H9 (cell line): ENCODE measurements at regions not wholly inside any gene's neighbourhood (a gene's known extent, or its start where the extent isn't known, plus 50 kb on each side); places are given as distances from the start of the nearest gene placed in this dataset.

ENCODE experiments used
- DNase-seq: peaks from one replicate; pipeline ENCODE4 v3.0.0-alpha.2; 2017
- H2AFZ ChIP-seq: one replicate; pipeline ENCODE4 v1.6.1; 2013; ENCODE audit warnings: mild to moderate bottlenecking, low read length, control low read depth, moderate library complexity
- H2AK5ac ChIP-seq: 2 replicates; pipeline ENCODE4 v1.6.1; 2013; ENCODE audit warnings: low read length, control low read depth, mixed read lengths; ENCODE audit not compliant: insufficient read length
- H2BK120ac ChIP-seq: one replicate; pipeline ENCODE4 v1.6.1; 2013; ENCODE audit warnings: low read depth, mild to moderate bottlenecking, low read length, control low read depth, inconsistent platforms; ENCODE audit not compliant: poor library complexity, severe bottlenecking
- H2BK12ac ChIP-seq: 2 replicates; pipeline ENCODE4 v1.6.1; 2013; ENCODE audit warnings: low read length, control low read depth, mixed read lengths, low read depth; ENCODE audit not compliant: insufficient read length
- H2BK15ac ChIP-seq: 2 replicates; pipeline ENCODE4 v1.6.1; 2013; ENCODE audit warnings: low read depth, low read length, control low read depth
- H2BK20ac ChIP-seq: one replicate; pipeline ENCODE4 v1.6.1; 2013; ENCODE audit warnings: low read depth, mild to moderate bottlenecking, low read length, control low read depth, inconsistent platforms; ENCODE audit not compliant: poor library complexity, severe bottlenecking
- H2BK5ac ChIP-seq: 2 replicates; pipeline ENCODE4 v1.6.1; 2013; ENCODE audit warnings: low read length, control low read depth, mixed read lengths; ENCODE audit not compliant: insufficient read length
- H3K14ac ChIP-seq: 2 replicates; pipeline ENCODE4 v1.6.1; 2013; ENCODE audit warnings: low read length, control low read depth; ENCODE audit not compliant: insufficient read depth
- H3K18ac ChIP-seq: 2 replicates; pipeline ENCODE4 v1.6.1; 2013; ENCODE audit warnings: low read depth, mild to moderate bottlenecking, mixed read lengths, low read length, control low read depth; ENCODE audit not compliant: insufficient read length
- H3K23ac ChIP-seq: 2 replicates; pipeline ENCODE4 v1.6.1; 2013; ENCODE audit warnings: low read length, control low read depth, mixed read lengths, low read depth; ENCODE audit not compliant: insufficient read length
- H3K23me2 ChIP-seq: 2 replicates; pipeline ENCODE4 v1.6.1; 2013; ENCODE audit warnings: low read depth, mild to moderate bottlenecking, mixed read lengths, low read length, control low read depth; ENCODE audit not compliant: insufficient read length, poor library complexity, severe bottlenecking
- H3K27ac ChIP-seq: 2 replicates; pipeline ENCODE4 v1.5.1; 2013; ENCODE audit warnings: low read length, control low read depth, mixed read lengths, low read depth; ENCODE audit not compliant: insufficient read length
- H3K27me3 ChIP-seq: 2 replicates; pipeline ENCODE4 v1.6.1; 2013; ENCODE audit warnings: low read length, control low read depth, inconsistent platforms; ENCODE audit not compliant: insufficient read depth
- H3K4ac ChIP-seq: 2 replicates; pipeline ENCODE4 v1.6.1; 2013; ENCODE audit warnings: low read depth, mild to moderate bottlenecking, control low read depth, inconsistent platforms, low read length, moderate library complexity
- H3K4me1 ChIP-seq: 2 replicates; pipeline ENCODE4 v1.6.1; 2013; ENCODE audit warnings: low read length, control low read depth, inconsistent platforms; ENCODE audit not compliant: insufficient read depth
- H3K4me2 ChIP-seq: 2 replicates; pipeline ENCODE4 v1.6.1; 2013; ENCODE audit warnings: low read length, control low read depth, mixed read lengths; ENCODE audit not compliant: insufficient read length, insufficient read depth
- H3K56ac ChIP-seq: 2 replicates; pipeline ENCODE4 v1.6.1; 2013; ENCODE audit warnings: low read depth, mild to moderate bottlenecking, mixed read lengths, low read length, control low read depth; ENCODE audit not compliant: insufficient read length
- H3K79me1 ChIP-seq: 2 replicates; pipeline ENCODE4 v1.6.1; 2013; ENCODE audit warnings: low read depth, mild to moderate bottlenecking, moderate library complexity, low read length, control low read depth, inconsistent platforms; ENCODE audit not compliant: insufficient read depth, poor library complexity, severe bottlenecking
- H3K79me2 ChIP-seq: 2 replicates; pipeline ENCODE4 v1.6.1; 2013; ENCODE audit warnings: low read length, control low read depth, inconsistent platforms; ENCODE audit not compliant: insufficient read depth
- H3K9ac ChIP-seq: 2 replicates; pipeline ENCODE4 v1.6.1; 2013; ENCODE audit warnings: low read length, control low read depth, mixed read lengths; ENCODE audit not compliant: insufficient read length; ENCODE audit errors: extremely low read depth
- H3K9me3 ChIP-seq: one replicate; pipeline ENCODE4 v1.6.1; 2013; ENCODE audit warnings: low read depth, low read length, inconsistent platforms; ENCODE audit not compliant: control insufficient read depth
- H3T11ph ChIP-seq: one replicate; pipeline ENCODE4 v1.6.1; 2013; ENCODE audit warnings: mild to moderate bottlenecking, low read length, control low read depth, inconsistent platforms
- H4K20me1 ChIP-seq: one replicate; pipeline ENCODE4 v1.6.1; 2013; ENCODE audit not compliant: control insufficient read depth, insufficient read length, insufficient read depth
- H4K5ac ChIP-seq: 2 replicates; pipeline ENCODE4 v1.6.1; 2013; ENCODE audit warnings: low read depth, mild to moderate bottlenecking, mixed read lengths, low read length, control low read depth; ENCODE audit not compliant: insufficient read length
- H4K8ac ChIP-seq: replicated peaks from 2 replicates; pipeline ENCODE4 v1.6.1; 2013; ENCODE audit warnings: low read length, control low read depth, mixed read lengths, low read depth; ENCODE audit not compliant: insufficient read length
- H4K91ac ChIP-seq: 2 replicates; pipeline ENCODE4 v1.6.1; 2013; ENCODE audit warnings: low read depth, mild to moderate bottlenecking, moderate library complexity, mixed read lengths, low read length, control low read depth; ENCODE audit not compliant: insufficient read length
- H3K27ac Mint-ChIP-seq, 3 experiments: 2 replicates in 2 of 3; 3 replicates in 1 of 3; pipeline ENCODE4 v1.8.0; 2020 to 2021; ENCODE audit warnings: mixed read lengths in 3 of 3, mild to moderate bottlenecking in 1 of 3, moderate library complexity in 1 of 3
- H3K27me3 Mint-ChIP-seq: 2 replicates; pipeline ENCODE4 v1.8.0; 2021; ENCODE audit warnings: low read depth, mild to moderate bottlenecking, moderate library complexity, mixed read lengths
- H3K36me3 Mint-ChIP-seq, 3 experiments: 2 replicates in 2 of 3; 3 replicates in 1 of 3; pipeline ENCODE4 v1.8.0; 2020 to 2021; ENCODE audit warnings: low read depth in 3 of 3, mixed read lengths in 3 of 3; ENCODE audit not compliant: insufficient read depth in 1 of 3
- H3K4me1 Mint-ChIP-seq, 2 experiments: 2 replicates each; pipeline ENCODE4 v1.8.0; 2020; ENCODE audit warnings: mixed read lengths in 2 of 2
- H3K4me3 Mint-ChIP-seq, 2 experiments: 2 replicates in 1 of 2; 3 replicates in 1 of 2; pipeline ENCODE4 v1.8.0; 2020 to 2021; ENCODE audit warnings: mild to moderate bottlenecking in 2 of 2, mixed read lengths in 2 of 2, moderate library complexity in 1 of 2
- H3K9me3 Mint-ChIP-seq, 2 experiments: 2 replicates in 1 of 2; 3 replicates in 1 of 2; pipeline ENCODE4 v1.8.0; 2020; ENCODE audit warnings: mild to moderate bottlenecking in 2 of 2, mixed read lengths in 2 of 2, moderate library complexity in 1 of 2
- WGBS: extraction: QIAGEN DNeasy Blood & Tissue Kit; methylation state at CpG from one replicate; pipeline ENCODE4 v1.1.7; 2013; ENCODE audit warnings: missing lambda C conversion rate, low lambda C conversion rate, mixed read lengths; ENCODE audit not compliant: insufficient read length; ENCODE audit errors: extremely low coverage; 5-methylcytosine and 5-hydroxymethylcytosine counted together
- TF ChIP-seq, protein P1 (sequence below): fragments of 200-600 bp; sonication (generic); conservative IDR thresholded peaks from 3 replicates; pipeline ENCODE4 v1.8.0; 2021; ENCODE audit warnings: antibody characterized with exemption, mild to moderate bottlenecking

DNA sequence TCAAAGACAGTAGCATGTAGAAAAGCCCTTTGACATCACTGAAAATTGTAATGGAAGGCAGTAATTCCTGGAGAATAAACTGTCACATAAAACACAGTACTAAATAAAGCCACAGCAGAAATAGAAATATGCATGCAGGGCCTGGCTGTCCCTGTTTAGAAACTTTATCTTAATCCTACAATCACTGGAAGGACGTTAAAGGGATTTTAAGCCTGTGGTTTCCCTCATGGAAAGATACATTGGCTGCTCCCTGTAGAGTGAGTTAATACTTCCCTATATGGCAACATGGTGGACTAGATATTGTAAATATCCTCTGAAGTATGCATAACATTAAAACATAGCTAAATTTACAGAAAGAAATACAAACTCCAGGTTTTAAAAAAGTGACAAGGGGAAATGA lies 1334.9 kb upstream of the CELF2 start:
- H4K5ac ChIP-seq, result no peak overlapping the region
- no peak overlapping the region for H2BK5ac ChIP-seq
- H3K9me3 Mint-ChIP-seq, result peaks cover 19 to 20% of the 10 kb centered on the region in 2 experiments
- no peaks in the 10 kb centered on the region for H3K79me2 ChIP-seq
- H3T11ph ChIP-seq, result no peak overlapping the region
- H4K8ac ChIP-seq, result no peak overlapping the region
- no peak overlapping the region for H3K4ac ChIP-seq
- H3K36me3 Mint-ChIP-seq, result peaks cover 7 to 17% (median 16%) of the 10 kb centered on the region in 3 experiments; a peak in 5 of 7 replicates
- H2BK20ac ChIP-seq, result no peak overlapping the region
- WGBS, result no CpG with 5 or more reads among the region's 1 CpG
- TF ChIP-seq, protein P1, sequence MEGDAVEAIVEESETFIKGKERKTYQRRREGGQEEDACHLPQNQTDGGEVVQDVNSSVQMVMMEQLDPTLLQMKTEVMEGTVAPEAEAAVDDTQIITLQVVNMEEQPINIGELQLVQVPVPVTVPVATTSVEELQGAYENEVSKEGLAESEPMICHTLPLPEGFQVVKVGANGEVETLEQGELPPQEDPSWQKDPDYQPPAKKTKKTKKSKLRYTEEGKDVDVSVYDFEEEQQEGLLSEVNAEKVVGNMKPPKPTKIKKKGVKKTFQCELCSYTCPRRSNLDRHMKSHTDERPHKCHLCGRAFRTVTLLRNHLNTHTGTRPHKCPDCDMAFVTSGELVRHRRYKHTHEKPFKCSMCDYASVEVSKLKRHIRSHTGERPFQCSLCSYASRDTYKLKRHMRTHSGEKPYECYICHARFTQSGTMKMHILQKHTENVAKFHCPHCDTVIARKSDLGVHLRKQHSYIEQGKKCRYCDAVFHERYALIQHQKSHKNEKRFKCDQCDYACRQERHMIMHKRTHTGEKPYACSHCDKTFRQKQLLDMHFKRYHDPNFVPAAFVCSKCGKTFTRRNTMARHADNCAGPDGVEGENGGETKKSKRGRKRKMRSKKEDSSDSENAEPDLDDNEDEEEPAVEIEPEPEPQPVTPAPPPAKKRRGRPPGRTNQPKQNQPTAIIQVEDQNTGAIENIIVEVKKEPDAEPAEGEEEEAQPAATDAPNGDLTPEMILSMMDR, result no peak
- H3K14ac ChIP-seq, result no peak overlapping the region
- no peaks in the 10 kb centered on the region for H3K23me2 ChIP-seq
- H2BK120ac ChIP-seq, result no peak overlapping the region
- H3K79me1 ChIP-seq, result no peaks in the 10 kb centered on the region
- H3K9ac ChIP-seq, result no peak overlapping the region
- H3K4me2 ChIP-seq, result no peak overlapping the region
- H3K9me3 ChIP-seq, result no peaks in the 10 kb centered on the region
- no peak overlapping the region for H2AK5ac ChIP-seq
- H4K20me1 ChIP-seq, result no peaks in the 10 kb centered on the region
- no peak overlapping the region for H3K18ac ChIP-seq
- DNase-seq, result no peak
- no peak overlapping the region for H2BK12ac ChIP-seq
- H4K91ac ChIP-seq, result no peak overlapping the region
- H3K27ac ChIP-seq, result no peak overlapping the region
- no peaks in the 10 kb centered on the region for H3K4me1 ChIP-seq
- no peaks in the 10 kb centered on the region for H3K27me3 Mint-ChIP-seq
- H2BK15ac ChIP-seq, result no peak overlapping the region
- no peaks in the 10 kb centered on the region for H3K27me3 ChIP-seq
- H2AFZ ChIP-seq, result no peak overlapping the region
- H3K23ac ChIP-seq, result no peak overlapping the region
- no peak overlapping the region for H3K4me3 Mint-ChIP-seq
- H3K56ac ChIP-seq, result no peak overlapping the region
- H3K4me1 Mint-ChIP-seq, result no peaks in the 10 kb centered on the region
- H3K27ac Mint-ChIP-seq, result no peak overlapping the region
